ENCODE measurements at regions not wholly inside any gene's neighbourhood (a gene's known extent, or its start where the extent isn't known, plus 50 kb on each side); places are given as distances from the start of the nearest gene placed in this dataset.

DNA sequence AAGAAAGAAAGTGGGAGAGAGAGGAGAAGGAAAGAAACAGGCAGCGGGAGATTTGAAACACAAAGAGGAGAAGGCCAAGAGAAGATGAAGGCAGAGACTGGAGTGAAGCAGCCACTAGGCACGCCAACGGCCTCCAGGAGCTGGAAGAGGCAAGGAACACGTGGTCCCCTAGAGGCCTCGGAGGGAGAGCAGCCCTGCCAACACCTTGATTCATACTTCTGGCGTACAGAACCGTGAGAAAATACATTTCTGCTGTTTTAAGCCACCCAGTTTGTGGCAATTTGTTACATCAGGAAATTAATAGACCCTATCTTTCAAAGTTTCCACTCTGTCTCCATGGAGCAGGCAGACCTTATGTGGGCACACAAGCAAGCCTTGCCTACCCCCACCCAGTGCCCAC, 133.4 kb downstream of the ACTL7B start:
- H3K36me3 Mint-ChIP-seq (ENCODE audit: low read depth): no peaks in the 10 kb centered on the region

GRCh38 chr9:108720191-108720642, 135.6 kb downstream of the ACTL7B start:
- Mint-ChIP-seq H3K4me3 (no peak overlapping the region), H3K4me1 (ENCODE audit: low read depth) (no peaks in the 10 kb centered on the region), H3K36me3 (ENCODE audit: low read depth) (no peaks in the 10 kb centered on the region), H3K27ac (no peak overlapping the region), H3K27me3 (ENCODE audit: low read depth) (no peaks in the 10 kb centered on the region), H3K9me3 (no peaks in the 10 kb centered on the region)
- DNase-seq (ENCODE audit: low spot score): no peak

More for the DNA sequence above, 133.4 kb downstream of the ACTL7B start:
- no peak overlapping the region for H3K4me3 Mint-ChIP-seq
- H3K27me3 Mint-ChIP-seq (ENCODE audit: low read depth): no peaks in the 10 kb centered on the region
- no peak overlapping the region for H3K27ac Mint-ChIP-seq
- no peak for DNase-seq (ENCODE audit: low spot score)
- no peaks in the 10 kb centered on the region for H3K4me1 Mint-ChIP-seq (ENCODE audit: low read depth)
- H3K9me3 Mint-ChIP-seq: no peaks in the 10 kb centered on the region

- no peaks in the 10 kb centered on the region for H3K4me1 Mint-ChIP-seq (ENCODE audit: low read depth)
Measured at GRCh38 chr9:108710424-108710823, 145.4 kb downstream of the ACTL7B start.

GRCh38 chr9:108709997-108710396, 145.8 kb downstream of the ACTL7B start:
- Mint-ChIP-seq H3K36me3 (ENCODE audit: low read depth) (no peaks in the 10 kb centered on the region), H3K27ac (no peak overlapping the region), H3K9me3 (no peaks in the 10 kb centered on the region), H3K27me3 (ENCODE audit: low read depth) (no peaks in the 10 kb centered on the region), H3K4me3 (no peak overlapping the region), H3K4me1 (ENCODE audit: low read depth) (no peaks in the 10 kb centered on the region)
- DNase-seq (ENCODE audit: low spot score): no peak

More at GRCh38 chr9:108710424-108710823, 145.4 kb downstream of the ACTL7B start:
- no peak overlapping the region for H3K4me3 Mint-ChIP-seq
- H3K27me3 Mint-ChIP-seq (ENCODE audit: low read depth): no peaks in the 10 kb centered on the region
- no peak for DNase-seq (ENCODE audit: low spot score)
- H3K9me3 Mint-ChIP-seq: no peaks in the 10 kb centered on the region
- no peak overlapping the region for H3K27ac Mint-ChIP-seq
- H3K36me3 Mint-ChIP-seq (ENCODE audit: low read depth): no peaks in the 10 kb centered on the region

DNA sequence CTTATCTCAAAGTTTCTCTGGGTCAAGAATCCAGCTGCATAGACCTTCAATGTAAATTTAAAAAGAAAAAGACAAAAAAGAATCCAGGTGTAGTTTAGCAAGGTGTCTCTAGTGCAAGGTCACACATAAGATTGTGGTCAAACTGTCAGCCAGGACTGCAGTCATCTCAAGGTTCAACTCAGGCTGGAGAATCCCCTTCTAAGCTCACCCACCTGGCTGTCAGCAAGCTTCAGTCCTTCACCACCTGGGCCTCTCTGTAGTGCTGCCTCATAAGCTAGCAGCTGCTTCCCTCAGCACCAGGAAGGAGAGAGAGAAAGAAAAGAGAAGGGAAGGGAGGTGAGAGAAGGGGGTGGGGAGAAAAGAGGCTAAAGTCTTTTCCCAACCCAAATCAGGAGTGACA, 146.7 kb downstream of the ACTL7B start:
- Mint-ChIP-seq H3K27me3 (ENCODE audit: low read depth) (no peaks in the 10 kb centered on the region), H3K36me3 (ENCODE audit: low read depth) (no peaks in the 10 kb centered on the region), H3K9me3 (no peaks in the 10 kb centered on the region), H3K4me1 (ENCODE audit: low read depth) (no peaks in the 10 kb centered on the region), H3K27ac (no peak overlapping the region), H3K4me3 (no peak overlapping the region)
- DNase-seq (ENCODE audit: low spot score): no peak

GRCh38 chr9:108708448-108708847, 147.3 kb downstream of the ACTL7B start:
- no peaks in the 10 kb centered on the region for H3K27me3 Mint-ChIP-seq (ENCODE audit: low read depth)
- no peak overlapping the region for H3K4me3 Mint-ChIP-seq
- no peaks in the 10 kb centered on the region for H3K4me1 Mint-ChIP-seq (ENCODE audit: low read depth)
- no peaks in the 10 kb centered on the region for H3K9me3 Mint-ChIP-seq
- DNase-seq (ENCODE audit: low spot score): no peak
- H3K27ac Mint-ChIP-seq: no peak overlapping the region
- H3K36me3 Mint-ChIP-seq (ENCODE audit: low read depth): no peaks in the 10 kb centered on the region

DNA sequence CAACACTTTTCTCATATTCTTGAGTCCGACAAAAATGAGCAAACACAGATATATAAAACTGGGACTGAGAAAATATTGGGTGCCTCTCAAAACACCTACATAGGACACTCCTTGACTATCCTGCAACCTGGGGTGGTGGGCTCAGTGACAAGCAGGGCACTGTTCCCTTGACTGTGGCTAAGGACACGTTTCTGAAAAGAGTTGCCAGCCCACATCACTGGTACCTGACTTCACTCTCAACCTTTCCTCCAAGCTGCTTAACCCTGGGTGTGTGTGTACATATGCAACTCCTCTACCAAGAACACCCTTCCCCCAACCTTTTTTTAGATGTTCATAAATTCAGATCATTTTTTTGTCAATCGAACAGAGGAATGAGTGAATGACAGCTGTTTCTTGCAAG, 148.7 kb downstream of the ACTL7B start:
- Mint-ChIP-seq H3K4me3 (no peak overlapping the region), H3K9me3 (no peaks in the 10 kb centered on the region), H3K36me3 (ENCODE audit: low read depth) (no peaks in the 10 kb centered on the region), H3K4me1 (ENCODE audit: low read depth) (no peaks in the 10 kb centered on the region), H3K27ac (no peak overlapping the region), H3K27me3 (ENCODE audit: low read depth) (no peaks in the 10 kb centered on the region)
- DNase-seq (ENCODE audit: low spot score): no peak

GRCh38 chr9:108704156-108704852, 151.5 kb downstream of the ACTL7B start:
- H3K36me3 Mint-ChIP-seq (ENCODE audit: low read depth): no peaks in the 10 kb centered on the region
- no peak overlapping the region for H3K27ac Mint-ChIP-seq
- no peaks in the 10 kb centered on the region for H3K4me1 Mint-ChIP-seq (ENCODE audit: low read depth)
- no peak overlapping the region for H3K4me3 Mint-ChIP-seq
- H3K9me3 Mint-ChIP-seq: no peaks in the 10 kb centered on the region
- DNase-seq (ENCODE audit: low spot score): no peak
- H3K27me3 Mint-ChIP-seq (ENCODE audit: low read depth): no peaks in the 10 kb centered on the region

GRCh38 chr9:108703429-108703828, 152.4 kb downstream of the ACTL7B start:
- Mint-ChIP-seq H3K4me3 (no peak overlapping the region), H3K27ac (no peak overlapping the region), H3K4me1 (ENCODE audit: low read depth) (no peaks in the 10 kb centered on the region), H3K9me3 (no peaks in the 10 kb centered on the region), H3K36me3 (ENCODE audit: low read depth) (no peaks in the 10 kb centered on the region), H3K27me3 (ENCODE audit: low read depth) (no peaks in the 10 kb centered on the region)
- DNase-seq (ENCODE audit: low spot score): no peak

DNA sequence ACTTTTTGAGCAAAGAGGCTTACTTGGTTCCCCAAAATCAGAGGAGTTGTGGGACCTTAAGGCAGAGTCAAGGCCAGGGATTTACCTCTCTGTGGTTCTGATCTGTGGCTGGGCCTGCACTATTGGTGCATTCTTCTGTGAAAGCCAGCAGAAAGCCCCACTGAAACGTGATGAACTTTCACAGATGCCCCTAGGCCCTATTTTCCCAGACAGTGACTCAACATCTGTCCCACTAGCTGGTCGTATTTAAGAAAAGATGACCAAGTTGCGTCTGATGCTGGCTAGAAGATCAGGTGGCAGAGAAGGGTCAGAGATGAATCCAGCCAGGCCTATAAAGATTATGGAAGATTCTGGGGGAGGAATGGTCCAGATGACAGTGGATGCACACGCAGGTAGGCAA, 153.1 kb downstream of the ACTL7B start:
- H3K27me3 Mint-ChIP-seq (ENCODE audit: low read depth): no peaks in the 10 kb centered on the region
- H3K4me1 Mint-ChIP-seq (ENCODE audit: low read depth): no peaks in the 10 kb centered on the region
- no peak overlapping the region for H3K4me3 Mint-ChIP-seq
- H3K27ac Mint-ChIP-seq: no peak overlapping the region
- H3K9me3 Mint-ChIP-seq: no peaks in the 10 kb centered on the region
- DNase-seq (ENCODE audit: low spot score): no peak
- no peaks in the 10 kb centered on the region for H3K36me3 Mint-ChIP-seq (ENCODE audit: low read depth)

GRCh38 chr9:108698801-108699200, 157.0 kb downstream of the ACTL7B start:
- no peaks in the 10 kb centered on the region for H3K36me3 Mint-ChIP-seq (ENCODE audit: low read depth)
- DNase-seq (ENCODE audit: low spot score): no peak
- no peaks in the 10 kb centered on the region for H3K9me3 Mint-ChIP-seq
- no peaks in the 10 kb centered on the region for H3K27me3 Mint-ChIP-seq (ENCODE audit: low read depth)
- no peak overlapping the region for H3K4me3 Mint-ChIP-seq
- H3K27ac Mint-ChIP-seq: no peak overlapping the region
- no peaks in the 10 kb centered on the region for H3K4me1 Mint-ChIP-seq (ENCODE audit: low read depth)

DNA sequence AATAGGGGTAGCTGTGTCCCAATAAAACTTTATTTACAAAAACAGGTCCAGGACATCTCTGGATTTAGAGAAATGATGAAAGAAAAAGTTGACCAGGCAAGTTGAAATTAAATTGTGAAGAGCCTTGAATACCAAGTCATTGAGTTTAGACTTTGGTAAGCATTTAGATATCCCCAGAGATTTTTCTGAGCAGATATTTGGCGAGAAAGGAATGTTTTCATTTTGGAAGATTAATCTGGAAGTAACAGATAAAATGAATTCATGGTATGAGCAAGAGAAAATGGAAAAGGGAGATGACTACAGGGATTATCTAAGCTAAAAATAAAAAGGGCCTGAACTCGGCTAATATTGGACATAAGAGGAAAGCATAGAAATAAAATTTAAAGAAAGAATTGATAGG, 157.6 kb downstream of the ACTL7B start:
- Mint-ChIP-seq H3K9me3 (no peaks in the 10 kb centered on the region), H3K27ac (no peak overlapping the region), H3K36me3 (ENCODE audit: low read depth) (no peaks in the 10 kb centered on the region), H3K4me3 (no peak overlapping the region), H3K27me3 (ENCODE audit: low read depth) (no peaks in the 10 kb centered on the region), H3K4me1 (ENCODE audit: low read depth) (no peaks in the 10 kb centered on the region)
- no peak for DNase-seq (ENCODE audit: low spot score)

DNA sequence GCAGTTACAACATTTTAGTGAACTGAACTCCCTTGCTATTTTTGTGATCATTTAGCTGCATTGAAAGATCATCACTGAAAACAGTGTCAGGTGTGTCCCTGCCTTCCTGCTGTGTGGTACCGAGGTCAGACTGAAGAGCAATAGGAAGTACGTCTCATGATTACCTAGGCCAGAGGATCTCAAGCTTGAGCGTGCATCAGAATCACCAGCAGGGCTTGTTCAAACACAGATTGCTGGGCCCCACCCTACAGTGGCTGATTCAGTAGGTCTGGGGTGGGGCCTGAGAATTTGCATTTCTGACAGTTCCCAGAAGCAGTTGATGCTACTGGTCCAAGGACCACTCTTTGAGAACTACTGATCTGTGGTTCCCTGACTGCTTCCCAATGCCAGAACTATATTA, 159.6 kb downstream of the ACTL7B start:
- no peak for DNase-seq (ENCODE audit: low spot score)
- Mint-ChIP-seq H3K4me1 (ENCODE audit: low read depth) (no peaks in the 10 kb centered on the region), H3K27ac (no peak overlapping the region), H3K4me3 (no peak overlapping the region), H3K27me3 (ENCODE audit: low read depth) (no peaks in the 10 kb centered on the region), H3K36me3 (ENCODE audit: low read depth) (no peaks in the 10 kb centered on the region), H3K9me3 (no peaks in the 10 kb centered on the region)

DNA sequence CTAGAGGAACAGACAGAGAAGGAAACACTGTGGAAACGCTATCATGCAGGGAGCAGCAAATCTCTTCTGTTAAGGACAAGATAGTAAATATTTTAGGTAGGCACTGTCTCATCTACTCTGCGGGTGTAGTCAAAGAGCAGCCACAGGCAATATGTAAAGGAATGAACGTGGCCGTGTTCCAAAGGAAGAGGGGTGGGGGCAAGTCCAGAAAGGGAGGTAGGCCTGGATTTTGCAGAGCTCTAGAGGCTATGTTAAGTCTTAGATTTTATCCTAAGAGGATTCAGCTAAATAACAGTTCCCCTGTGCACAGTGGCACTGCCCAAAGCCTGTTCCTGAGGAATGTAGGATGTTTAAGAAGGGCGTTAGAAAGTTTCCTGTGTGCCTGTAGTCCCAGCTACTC, 161.6 kb downstream of the ACTL7B start:
- no peaks in the 10 kb centered on the region for H3K9me3 Mint-ChIP-seq
- no peaks in the 10 kb centered on the region for H3K27me3 Mint-ChIP-seq (ENCODE audit: low read depth)
- H3K27ac Mint-ChIP-seq: no peak overlapping the region
- no peaks in the 10 kb centered on the region for H3K4me1 Mint-ChIP-seq (ENCODE audit: low read depth)
- no peak for DNase-seq (ENCODE audit: low spot score)
- no peak overlapping the region for H3K4me3 Mint-ChIP-seq
- H3K36me3 Mint-ChIP-seq (ENCODE audit: low read depth): no peaks in the 10 kb centered on the region

DNA sequence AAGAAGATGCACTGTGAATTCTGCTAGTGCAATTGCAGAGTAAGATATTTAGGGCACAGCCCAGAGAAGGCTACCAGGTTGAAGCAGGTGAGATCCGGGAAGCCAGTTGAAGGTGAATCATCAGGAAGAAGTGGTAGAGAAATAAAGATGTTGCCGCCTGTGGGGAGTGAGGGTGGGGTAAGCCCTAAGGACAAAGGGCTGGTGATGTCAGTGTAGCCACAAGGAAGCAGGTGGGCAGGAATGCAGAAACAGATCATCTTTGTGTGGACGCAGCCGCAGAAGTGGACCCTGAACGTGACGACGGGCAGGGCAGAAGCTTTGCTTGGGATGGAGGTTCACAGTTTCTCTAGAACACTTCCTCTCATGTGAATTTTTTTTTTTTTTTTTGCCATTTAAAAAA, 164.2 kb downstream of the ACTL7B start:
- Mint-ChIP-seq H3K9me3 (peaks cover 5% of the 10 kb centered on the region), H3K36me3 (ENCODE audit: low read depth) (no peaks in the 10 kb centered on the region), H3K27me3 (ENCODE audit: low read depth) (no peaks in the 10 kb centered on the region), H3K27ac (no peak overlapping the region), H3K4me3 (no peak overlapping the region), H3K4me1 (ENCODE audit: low read depth) (no peaks in the 10 kb centered on the region)
- no peak for DNase-seq (ENCODE audit: low spot score)

All from T-helper 2 cell treated with Interferon-gamma antibody and Interleukin-4, amounts not matched to agents 5 μg/mL and 100 μg/mL, for 36 hours (primary cell).